DOHH2 (cell line): ENCODE measurements at regions not wholly inside any gene's neighbourhood (a gene's known extent, or its start where the extent isn't known, plus 50 kb on each side); places are given as distances from the start of the nearest gene placed in this dataset.

Experiments
- H3F3A ChIP-seq: fragments of 200-600 bp; sonication (generic), shearing (Covaris generic); 2 replicates; pipeline ENCODE4 v1.6.0; 2016; ENCODE audit warnings: antibody characterized with exemption, mild to moderate bottlenecking; ENCODE audit not compliant: control insufficient read depth, insufficient read depth
- H3K27ac ChIP-seq: fragments of 200-600 bp; sonication (generic); 2 replicates; pipeline ENCODE4 v1.5.1; 2014; ENCODE audit warnings: low read depth, mild to moderate bottlenecking, low read length, moderate library complexity
- H3K27me3 ChIP-seq: fragments of 200-600 bp; sonication (generic); 2 replicates; pipeline ENCODE4 v1.6.1; 2014; ENCODE audit warnings: mild to moderate bottlenecking, low read length, mixed read lengths; ENCODE audit not compliant: control insufficient read depth
- H3K36me3 ChIP-seq: fragments of 200-600 bp; sonication (generic); 2 replicates; pipeline ENCODE4 v1.6.1; 2014; ENCODE audit warnings: mild to moderate bottlenecking, low read length, moderate library complexity, mixed read lengths; ENCODE audit not compliant: control insufficient read depth
- H3K4me1 ChIP-seq: fragments of 200-600 bp; sonication (generic); 2 replicates; pipeline ENCODE4 v1.6.1; 2014; ENCODE audit warnings: mild to moderate bottlenecking, low read length, mixed read lengths; ENCODE audit not compliant: control insufficient read depth
- H3K4me2 ChIP-seq: fragments of 200-600 bp; sonication (generic); 2 replicates; pipeline ENCODE4 v1.6.0; 2014; ENCODE audit warnings: mild to moderate bottlenecking, low read length, moderate library complexity
- H3K4me3 ChIP-seq: fragments of 200-600 bp; sonication (generic); 2 replicates; pipeline ENCODE4 v1.5.1; 2014; ENCODE audit warnings: mild to moderate bottlenecking, low read length, mixed read lengths
- H3K79me2 ChIP-seq: fragments of 200-600 bp; sonication (generic); 2 replicates; pipeline ENCODE4 v1.6.1; 2014; ENCODE audit warnings: mild to moderate bottlenecking, low read length, mixed read lengths; ENCODE audit not compliant: control insufficient read depth
- H3K9me2 ChIP-seq: fragments of 200-600 bp; sonication (generic); replicated peaks from 2 replicates; pipeline ENCODE4 v1.6.1; 2014; ENCODE audit warnings: mild to moderate bottlenecking, low read length, mixed read lengths; ENCODE audit not compliant: control insufficient read depth
- H3K9me3 ChIP-seq: fragments of 200-600 bp; sonication (generic); 2 replicates; pipeline ENCODE4 v1.6.1; 2014; ENCODE audit warnings: antibody characterized with exemption, low read length, mixed read lengths; ENCODE audit not compliant: control insufficient read depth, insufficient read depth
- H4K20me1 ChIP-seq: fragments of 200-600 bp; sonication (generic); 2 replicates; pipeline ENCODE4 v1.6.0; 2014; ENCODE audit warnings: low read depth, mild to moderate bottlenecking, antibody characterized with exemption, low read length, moderate library complexity; ENCODE audit not compliant: control insufficient read depth, insufficient read depth
- EZH2phosphoT487 ChIP-seq: fragments of 200-600 bp; sonication (generic); IDR thresholded peaks from 2 replicates; pipeline ENCODE4 v1.6.1; 2017; ENCODE audit warnings: borderline replicate concordance, mild to moderate bottlenecking, antibody characterized with exemption, low read length, moderate library complexity, mixed read lengths
- TF ChIP-seq, protein P1 (sequence below): fragments of 200-600 bp; sonication (generic); IDR thresholded peaks from one replicate; pipeline ENCODE4 v1.5.1; 2014; ENCODE audit warnings: antibody characterized with exemption, mild to moderate bottlenecking, low read depth, low read length; ENCODE audit not compliant: poor library complexity, severe bottlenecking

- Histone ChIP-seq H3K9me3 (no peaks in the 10 kb centered on the region), H3K27ac (no peak overlapping the region), H3F3A (no peaks in the 10 kb centered on the region), H3K27me3 (peaks cover 2% of the 10 kb centered on the region; the same call in 1 of the 2 replicates), H3K36me3 (no peaks in the 10 kb centered on the region), H3K79me2 (no peaks in the 10 kb centered on the region), H3K9me2 (no peaks in the 10 kb centered on the region), H3K4me3 (no peak overlapping the region), H4K20me1 (no peaks in the 10 kb centered on the region), H3K4me1 (no peaks in the 10 kb centered on the region), H3K4me2 (no peak overlapping the region)
- TF ChIP-seq, protein P1, sequence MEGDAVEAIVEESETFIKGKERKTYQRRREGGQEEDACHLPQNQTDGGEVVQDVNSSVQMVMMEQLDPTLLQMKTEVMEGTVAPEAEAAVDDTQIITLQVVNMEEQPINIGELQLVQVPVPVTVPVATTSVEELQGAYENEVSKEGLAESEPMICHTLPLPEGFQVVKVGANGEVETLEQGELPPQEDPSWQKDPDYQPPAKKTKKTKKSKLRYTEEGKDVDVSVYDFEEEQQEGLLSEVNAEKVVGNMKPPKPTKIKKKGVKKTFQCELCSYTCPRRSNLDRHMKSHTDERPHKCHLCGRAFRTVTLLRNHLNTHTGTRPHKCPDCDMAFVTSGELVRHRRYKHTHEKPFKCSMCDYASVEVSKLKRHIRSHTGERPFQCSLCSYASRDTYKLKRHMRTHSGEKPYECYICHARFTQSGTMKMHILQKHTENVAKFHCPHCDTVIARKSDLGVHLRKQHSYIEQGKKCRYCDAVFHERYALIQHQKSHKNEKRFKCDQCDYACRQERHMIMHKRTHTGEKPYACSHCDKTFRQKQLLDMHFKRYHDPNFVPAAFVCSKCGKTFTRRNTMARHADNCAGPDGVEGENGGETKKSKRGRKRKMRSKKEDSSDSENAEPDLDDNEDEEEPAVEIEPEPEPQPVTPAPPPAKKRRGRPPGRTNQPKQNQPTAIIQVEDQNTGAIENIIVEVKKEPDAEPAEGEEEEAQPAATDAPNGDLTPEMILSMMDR: no peak
- TF ChIP-seq EZH2phosphoT487: no peak
These were observed 458.5 kb downstream of the MAT2B start for GRCh38 chr5:163963881-163964280.

DNA sequence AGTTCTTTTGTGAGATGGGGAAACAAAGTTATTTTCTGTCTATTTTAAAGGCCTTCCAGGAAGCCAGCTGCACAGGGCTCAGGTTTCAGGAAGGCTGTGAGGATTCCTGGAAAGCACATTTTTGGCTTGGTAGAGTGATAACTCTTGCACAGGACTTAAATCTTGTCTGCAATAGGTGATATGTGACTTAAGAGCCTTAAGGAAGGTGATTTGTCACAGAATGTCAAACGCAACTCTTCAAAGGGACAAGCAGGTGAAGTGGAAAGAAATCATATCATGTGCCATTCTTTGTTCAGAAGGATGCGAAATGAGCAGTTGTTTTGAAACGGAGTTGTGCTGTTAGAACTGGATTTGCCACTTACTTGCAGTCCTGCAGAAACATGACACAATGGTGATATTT is 459.3 kb downstream of the MAT2B start:
- Histone ChIP-seq H3K4me2 (no peak overlapping the region), H3K27ac (no peak overlapping the region), H3F3A (no peaks in the 10 kb centered on the region), H3K79me2 (no peaks in the 10 kb centered on the region), H3K4me1 (no peaks in the 10 kb centered on the region), H3K9me2 (no peaks in the 10 kb centered on the region), H3K36me3 (no peaks in the 10 kb centered on the region), H3K27me3 (peaks cover 8% of the 10 kb centered on the region), H3K9me3 (no peaks in the 10 kb centered on the region), H3K4me3 (no peak overlapping the region), H4K20me1 (no peaks in the 10 kb centered on the region)
- TF ChIP-seq, protein P1: no peak
- TF ChIP-seq EZH2phosphoT487: no peak

DNA sequence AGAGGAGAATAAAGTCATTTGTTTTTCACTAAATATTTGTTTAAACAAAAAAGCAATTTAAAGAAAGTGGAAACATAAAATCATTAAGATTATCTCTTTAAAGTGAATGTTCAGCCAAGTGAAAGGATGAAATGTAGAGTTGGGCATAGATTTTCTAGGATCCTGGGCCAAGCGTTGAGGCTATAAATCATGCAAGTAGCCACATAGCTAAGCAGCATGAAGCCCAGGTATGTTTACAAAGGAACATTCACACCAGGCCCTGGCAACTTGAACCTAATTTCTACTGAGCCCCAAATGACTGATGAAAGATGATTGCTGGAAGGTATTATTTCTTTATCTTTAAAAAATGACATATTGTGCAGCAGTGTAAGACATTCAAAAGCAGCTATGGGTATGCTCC is 461.8 kb downstream of the MAT2B start:
- no peaks in the 10 kb centered on the region for H3K79me2 ChIP-seq
- no peak overlapping the region for H3K4me3 ChIP-seq
- no peaks in the 10 kb centered on the region for H3K36me3 ChIP-seq
- H3K27ac ChIP-seq: no peak overlapping the region
- H4K20me1 ChIP-seq: no peaks in the 10 kb centered on the region
- H3K9me3 ChIP-seq: no peaks in the 10 kb centered on the region
- H3K9me2 ChIP-seq: no peaks in the 10 kb centered on the region
- TF ChIP-seq, protein P1: no peak
- TF ChIP-seq EZH2phosphoT487: no peak
- H3K4me1 ChIP-seq: no peaks in the 10 kb centered on the region
- peaks cover 8% of the 10 kb centered on the region for H3K27me3 ChIP-seq
- no peaks in the 10 kb centered on the region for H3F3A ChIP-seq
- H3K4me2 ChIP-seq: no peak overlapping the region

DNA sequence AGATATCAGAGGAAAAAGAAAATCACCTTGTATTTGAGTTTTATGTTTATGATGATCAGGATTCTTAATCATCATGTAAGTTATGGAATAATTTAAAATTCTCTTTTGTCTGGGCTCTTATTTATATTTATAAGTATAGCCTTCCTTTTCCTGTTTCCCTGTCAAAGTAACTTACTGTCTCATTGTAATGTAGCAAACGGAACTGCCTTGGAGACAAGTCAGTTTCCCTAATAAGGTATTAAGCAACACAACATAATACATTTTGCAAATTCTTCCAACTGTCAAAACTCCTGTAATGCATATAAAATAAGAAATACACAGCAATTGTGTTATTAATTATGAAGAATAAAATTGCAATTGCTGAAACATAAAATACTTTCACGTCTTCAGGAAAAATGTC is 463.2 kb downstream of the MAT2B start:
- Histone ChIP-seq H4K20me1 (no peaks in the 10 kb centered on the region), H3K4me3 (no peak overlapping the region), H3K79me2 (no peaks in the 10 kb centered on the region), H3K4me2 (no peak overlapping the region), H3K27me3 (peaks cover 8% of the 10 kb centered on the region), H3K27ac (no peak overlapping the region), H3F3A (no peaks in the 10 kb centered on the region), H3K4me1 (no peaks in the 10 kb centered on the region), H3K9me2 (no peaks in the 10 kb centered on the region), H3K36me3 (no peaks in the 10 kb centered on the region), H3K9me3 (no peaks in the 10 kb centered on the region)
- TF ChIP-seq, protein P1: no peak
- no peak for TF ChIP-seq EZH2phosphoT487
